ENCODE measurements at regions not wholly inside any gene's neighbourhood (a gene's known extent, or its start where the extent isn't known, plus 50 kb on each side); places are given as distances from the start of the nearest gene placed in this dataset.
"Not testable (repeated sequence)": the region's sequence is repeated elsewhere in the genome, so short reads cannot be mapped to it uniquely, and the experiment has no call there.

DNA sequence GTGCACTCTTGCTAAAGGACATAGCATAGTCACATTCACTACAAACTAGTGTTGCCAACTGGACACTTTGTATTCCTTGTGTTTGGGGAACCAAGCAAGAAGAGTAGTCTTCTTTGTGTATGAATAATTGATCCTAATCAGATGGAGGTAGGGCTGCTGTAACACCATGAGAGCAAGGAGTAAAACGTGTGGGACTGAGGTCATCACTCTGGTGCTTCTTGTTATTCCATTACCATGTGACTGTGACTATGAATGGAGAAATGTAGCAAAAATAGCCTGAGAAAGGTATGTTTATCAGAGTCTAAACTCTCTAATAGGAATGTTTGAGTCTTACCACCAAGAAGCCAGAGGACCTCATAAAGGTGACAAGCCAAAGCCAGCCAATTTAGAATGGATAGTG lies 966.9 kb downstream of the TAF11L14 start:
- no peak for DNase-seq

DNA sequence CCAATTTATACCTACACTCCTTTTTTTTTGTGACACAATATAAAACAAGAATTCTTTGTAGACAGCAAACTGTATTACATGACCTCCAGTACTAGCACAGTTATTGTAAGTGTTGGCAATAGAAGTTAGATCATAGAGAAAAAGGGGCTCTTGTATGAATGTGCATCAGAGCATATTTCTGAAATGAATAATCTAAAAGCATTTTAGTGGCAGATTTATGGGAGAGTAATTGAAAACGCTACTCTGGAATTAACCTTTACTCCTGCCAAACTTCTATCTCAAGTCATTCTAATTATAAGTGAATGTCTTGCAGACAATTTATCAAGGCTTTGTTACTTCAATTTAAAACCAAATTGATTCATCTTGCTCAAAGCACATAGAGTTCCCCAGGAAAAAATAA lies 968.1 kb downstream of the TAF11L14 start:
- no peak for DNase-seq

DNA sequence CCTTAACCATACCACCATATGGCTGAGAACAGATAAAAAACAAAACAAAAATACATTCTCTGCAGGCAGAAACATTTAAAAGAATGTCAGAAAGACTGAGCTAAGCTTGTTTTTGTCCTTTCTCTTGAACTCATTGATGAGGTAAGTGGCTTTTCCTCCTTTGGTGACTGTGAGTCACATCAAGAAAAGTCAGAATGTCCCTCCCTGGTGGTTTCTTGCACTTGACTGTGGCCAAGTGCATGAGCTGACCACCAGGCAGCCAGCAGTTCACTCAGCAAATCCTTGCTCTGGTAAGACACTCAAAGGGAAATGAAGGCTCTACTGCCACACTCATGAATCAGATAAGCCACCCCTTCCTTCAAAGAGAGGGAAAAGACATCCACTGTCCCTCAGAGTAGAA lies 970.9 kb downstream of the TAF11L14 start:
- no peak for DNase-seq

DNA sequence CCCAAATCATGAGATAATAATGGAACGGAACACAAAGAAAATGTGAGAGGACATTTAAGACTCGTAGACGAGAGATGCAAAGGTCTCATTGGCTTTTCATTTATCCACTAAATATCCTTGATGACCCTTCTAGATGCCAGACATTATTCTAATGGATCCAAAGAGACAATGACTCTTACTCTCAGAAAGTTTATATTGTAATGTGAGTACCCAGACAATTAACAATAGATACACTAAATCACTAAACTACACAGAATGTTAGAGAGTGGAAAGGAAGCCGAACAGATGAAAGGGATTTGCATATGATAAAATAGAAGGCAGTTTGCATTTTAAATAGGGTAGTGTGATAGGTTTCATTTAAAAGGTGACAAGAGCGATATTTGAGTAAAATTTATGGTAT lies 973.3 kb downstream of the TAF11L14 start:
- DNase-seq, result no peak

DNA sequence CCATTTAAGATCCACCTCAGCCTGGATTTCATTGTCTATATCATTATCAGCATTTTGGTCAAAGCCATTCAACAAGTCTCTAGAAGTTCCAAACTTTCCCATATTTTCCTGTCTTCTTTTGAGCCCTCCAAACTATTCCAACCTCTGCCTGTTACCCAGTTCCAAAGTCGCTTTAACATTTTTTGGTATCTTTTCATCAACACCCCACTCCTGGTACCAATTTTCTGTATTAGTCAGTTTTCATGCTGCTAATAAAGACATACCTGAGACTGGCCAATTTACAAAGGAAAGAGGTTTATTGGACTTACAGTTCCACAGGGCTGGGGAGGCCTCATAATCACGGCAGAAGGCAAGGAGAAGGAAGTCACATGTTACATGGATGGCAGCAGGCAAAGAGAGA lies 982.9 kb downstream of the TAF11L14 start:
- DNase-seq, result not testable (repeated sequence)

DNA sequence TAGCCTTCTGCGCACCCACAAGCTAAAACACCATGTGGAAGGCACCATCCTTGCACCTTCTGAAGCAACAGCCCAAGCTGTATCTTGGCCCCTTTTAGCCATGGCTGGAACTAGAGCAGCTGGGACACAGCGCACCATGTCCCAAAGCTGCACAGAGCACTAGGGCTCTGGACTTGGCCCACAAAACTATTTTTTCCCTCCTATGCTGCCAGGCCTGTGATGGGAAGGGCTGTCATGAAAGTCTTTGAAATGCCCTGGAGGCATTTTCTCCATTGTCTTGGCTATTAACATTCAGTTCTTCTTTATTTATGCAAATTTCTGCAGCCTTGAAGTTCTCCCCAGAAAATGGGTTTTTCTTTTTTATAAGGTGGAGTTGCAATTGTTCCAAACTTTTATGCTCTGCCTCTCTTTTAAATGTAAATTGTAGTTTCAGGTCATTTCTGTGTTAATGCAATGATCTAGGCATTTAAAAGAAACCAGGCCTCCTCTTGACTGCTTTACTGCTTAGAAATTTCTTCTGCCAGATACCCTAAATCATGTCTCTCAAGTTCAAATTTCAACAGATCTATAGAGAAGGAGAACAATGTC lies 996.3 kb downstream of the TAF11L14 start:
- no peak for DNase-seq

DNA sequence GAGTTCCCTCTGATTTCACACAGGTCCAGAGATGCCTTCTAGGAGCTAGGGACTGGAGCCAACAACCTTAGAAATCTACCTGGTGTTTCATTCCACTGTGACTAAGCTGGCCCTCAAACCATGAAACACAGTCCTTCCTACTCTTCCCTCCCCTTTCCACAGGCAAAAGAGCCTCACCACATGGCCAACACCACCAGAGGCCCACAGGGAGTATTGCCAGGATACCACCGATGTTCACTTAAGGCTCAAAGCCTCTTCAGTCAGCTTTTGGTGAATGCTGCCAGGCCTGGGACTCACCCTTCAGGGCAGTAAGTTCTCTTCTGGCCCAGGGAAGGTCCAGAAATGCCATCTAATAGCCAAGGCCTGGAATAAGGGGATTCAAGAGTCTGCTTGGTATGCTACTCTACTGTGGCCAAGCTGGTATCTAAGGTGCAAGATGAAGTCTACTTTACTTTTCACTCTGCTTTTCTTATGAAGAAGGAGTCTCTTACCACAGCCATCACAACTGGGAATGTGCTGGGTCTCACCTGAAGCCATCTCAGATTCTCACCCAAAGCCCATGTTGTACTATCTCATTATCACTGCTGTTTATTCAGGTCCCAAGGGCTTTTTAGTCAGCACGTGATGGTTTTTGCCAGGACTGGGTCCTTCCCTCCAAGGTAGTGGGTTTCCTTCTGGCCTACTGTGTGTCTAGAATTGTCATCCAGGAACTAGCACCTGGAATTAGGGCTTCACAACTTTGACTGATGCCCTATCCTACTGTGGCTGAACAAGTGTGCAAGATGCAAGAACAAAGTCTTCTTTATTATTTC lies 1018.4 kb downstream of the TAF11L14 start:
- no peak for DNase-seq

DNA sequence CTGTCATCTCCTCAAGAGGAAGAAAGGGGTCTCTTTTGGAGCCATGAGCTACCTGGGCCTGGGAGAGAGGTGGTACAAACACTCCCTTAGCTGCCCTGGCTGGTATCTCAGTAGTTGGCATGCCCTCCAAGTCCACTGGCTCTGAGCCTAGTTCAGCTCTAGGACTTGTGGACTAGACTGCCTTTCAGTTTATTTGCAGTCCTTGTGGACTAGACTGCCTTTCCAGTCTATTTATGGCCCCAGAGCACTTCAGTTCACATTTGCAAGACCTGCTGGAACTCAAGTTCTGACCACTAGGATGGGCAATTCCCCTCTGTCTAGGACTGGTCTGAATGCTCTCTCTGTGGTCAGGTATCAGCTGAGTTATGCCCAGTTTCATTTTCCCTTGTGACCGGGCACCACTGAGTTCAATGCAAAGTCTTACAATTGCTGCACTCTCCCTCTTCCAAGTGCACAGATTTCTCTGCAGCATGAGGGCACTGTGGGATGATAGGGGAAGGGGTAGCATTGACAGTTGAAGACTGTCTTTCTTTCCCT lies 1019.0 kb downstream of the TAF11L14 start:
- DNase-seq, result no peak

DNA sequence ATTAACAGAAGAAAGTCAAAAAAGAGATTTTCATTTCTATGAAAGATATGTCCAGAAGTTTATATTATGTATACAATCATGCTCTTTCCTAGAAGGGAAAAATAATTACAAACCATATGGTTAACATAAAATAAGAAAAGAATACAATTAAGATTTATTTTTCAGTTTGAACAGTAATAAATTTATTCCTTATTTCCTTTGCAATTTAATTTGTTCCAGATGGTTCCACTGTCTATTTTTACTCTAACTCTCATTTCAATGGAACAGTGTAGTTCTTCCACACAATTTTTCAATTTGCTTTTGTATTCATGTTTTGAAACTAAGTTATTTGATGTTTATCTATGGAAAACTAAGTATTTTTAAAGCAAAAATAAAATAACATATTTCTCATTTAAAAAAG lies 1026.3 kb downstream of the TAF11L14 start:
- no peak for DNase-seq

DNA sequence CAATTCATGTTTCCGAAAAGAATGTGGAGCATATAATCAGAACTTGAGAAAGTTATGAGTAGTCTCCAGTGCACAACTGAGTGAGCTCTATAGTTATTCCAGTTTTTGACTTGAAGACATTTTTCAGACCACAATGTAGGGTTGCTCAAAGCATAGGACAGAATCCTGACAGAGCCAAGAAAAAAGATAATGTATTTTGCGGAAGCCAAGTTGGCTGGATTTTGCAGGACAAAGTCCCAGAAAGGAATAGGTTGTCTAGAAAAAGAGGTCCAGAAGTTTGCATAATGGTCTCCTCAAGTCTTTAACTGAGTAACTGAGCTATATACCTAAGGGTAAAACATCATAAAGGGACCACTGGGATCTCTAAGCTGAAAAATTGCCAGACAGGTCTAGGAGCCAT lies 1028.0 kb downstream of the TAF11L14 start:
- DNase-seq, result no peak

DNA sequence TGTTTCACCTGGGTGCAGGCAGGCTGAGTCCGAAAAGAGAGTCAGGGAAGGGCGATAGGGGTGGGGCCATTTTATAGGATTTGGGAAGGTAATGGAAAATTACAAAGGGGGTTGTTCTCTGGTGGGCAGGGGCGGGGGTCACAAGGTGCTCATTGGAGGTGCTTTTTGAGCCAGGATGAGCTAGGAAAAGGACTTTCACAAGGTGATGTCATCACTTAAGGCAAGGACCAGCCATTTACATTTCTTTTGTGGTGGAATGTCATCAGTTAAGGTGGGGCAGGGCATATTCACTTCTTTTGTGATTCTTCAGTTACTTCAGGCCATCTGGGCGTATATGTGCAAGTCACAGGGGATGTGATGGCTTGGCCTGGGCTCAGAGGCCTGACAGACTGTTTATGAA lies 1040.0 kb downstream of the TAF11L14 start:
- not testable (repeated sequence) for DNase-seq

DNA sequence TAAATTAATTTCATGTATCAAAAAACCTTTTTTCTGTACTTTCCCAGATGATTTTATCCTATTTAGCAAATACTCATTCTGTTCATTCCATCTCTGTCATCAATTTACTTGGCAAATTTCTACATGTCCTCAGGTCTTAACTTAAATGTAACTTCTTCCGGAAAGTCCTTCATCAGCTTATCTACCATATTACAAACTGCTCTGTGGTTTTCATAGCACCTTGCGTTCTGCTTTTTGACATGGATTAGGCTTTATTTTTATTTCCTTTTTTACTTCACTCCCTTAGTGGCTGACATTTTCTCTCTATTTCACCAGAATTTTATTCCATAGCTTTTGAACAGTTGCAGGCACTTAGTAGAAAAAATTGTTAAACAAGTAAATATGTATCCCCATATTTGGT lies 1040.8 kb downstream of the TAF11L14 start:
- DNase-seq, result no peak

DNA sequence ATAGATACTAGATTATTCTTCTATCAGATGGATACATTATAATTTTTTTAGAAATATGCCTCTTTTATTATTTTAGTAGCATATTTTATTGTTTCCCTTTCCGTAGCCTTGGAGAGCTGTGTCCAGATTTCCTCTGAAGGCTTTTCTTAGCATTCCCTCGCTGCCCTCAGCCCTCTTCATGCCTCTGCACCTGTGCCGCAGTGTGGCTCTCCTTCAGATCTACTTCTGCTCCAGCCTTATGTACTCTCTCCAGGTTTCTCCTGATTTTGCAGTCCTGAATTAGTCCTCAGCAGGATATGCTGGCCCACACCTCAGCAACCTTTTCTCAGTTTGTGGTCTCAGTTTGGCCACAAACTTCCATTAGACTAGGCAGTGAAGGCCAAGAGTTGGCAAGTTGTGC lies 1052.0 kb downstream of the TAF11L14 start:
- DNase-seq, result no peak

DNA sequence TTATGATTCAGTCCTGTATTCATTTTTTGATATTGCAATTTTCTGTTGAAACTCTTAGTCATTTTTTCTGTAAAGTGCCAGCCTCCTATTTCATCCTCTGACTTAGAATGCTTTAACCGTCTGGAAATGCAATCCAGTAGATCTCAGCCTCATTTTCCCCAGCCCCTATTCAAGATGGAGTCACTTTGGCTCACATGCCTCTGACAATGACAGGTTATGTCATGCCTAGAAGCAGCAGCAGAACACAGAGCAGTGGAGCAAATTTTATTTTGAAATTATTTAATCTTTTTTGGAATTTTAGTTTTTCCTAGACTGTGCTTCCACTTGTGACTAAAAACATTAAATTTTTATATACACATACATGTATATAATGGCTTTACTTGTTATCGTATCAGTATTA lies 1053.2 kb downstream of the TAF11L14 start:
- DNase-seq, result no peak

DNA sequence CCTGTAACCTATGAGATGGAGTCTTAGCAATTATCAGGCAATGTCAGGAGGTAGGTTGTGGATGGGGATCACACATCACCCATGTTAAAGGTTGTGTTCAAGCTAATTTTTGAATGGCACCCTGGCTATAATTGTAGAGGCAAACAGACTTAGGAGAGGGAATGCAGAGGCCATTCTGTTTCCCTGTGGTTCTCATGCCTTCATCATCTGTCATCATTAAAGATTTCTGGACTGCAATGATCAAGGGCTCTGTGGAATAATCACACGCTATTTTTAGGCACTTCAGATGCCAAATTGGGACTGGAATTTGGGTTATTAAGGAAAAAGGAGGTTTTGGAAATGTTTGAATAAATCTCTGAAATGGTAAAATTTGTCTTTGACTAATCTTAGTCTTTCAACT lies 1065.4 kb downstream of the TAF11L14 start:
- no peak for DNase-seq

DNA sequence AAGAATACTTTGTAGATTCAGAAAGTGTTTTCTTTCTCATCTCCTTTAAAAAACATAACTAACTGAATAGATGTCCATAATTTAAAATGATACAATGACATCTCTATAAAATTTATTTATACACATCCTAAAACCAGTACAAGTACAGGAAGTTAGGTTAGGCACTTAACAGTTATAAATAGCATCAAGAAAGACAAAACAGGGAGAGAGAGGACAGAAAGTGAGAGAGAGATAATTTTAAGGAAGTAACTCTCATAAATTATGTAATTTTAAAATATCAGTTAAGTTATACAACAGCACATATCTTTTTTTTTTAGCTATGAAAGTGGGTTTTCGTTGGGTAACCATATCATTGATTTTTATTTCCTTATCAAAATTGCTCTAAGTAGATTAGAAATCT lies 1068.6 kb downstream of the TAF11L14 start:
- peak in 1 of 4 experiments; percentile 14 for DNase-seq

DNA sequence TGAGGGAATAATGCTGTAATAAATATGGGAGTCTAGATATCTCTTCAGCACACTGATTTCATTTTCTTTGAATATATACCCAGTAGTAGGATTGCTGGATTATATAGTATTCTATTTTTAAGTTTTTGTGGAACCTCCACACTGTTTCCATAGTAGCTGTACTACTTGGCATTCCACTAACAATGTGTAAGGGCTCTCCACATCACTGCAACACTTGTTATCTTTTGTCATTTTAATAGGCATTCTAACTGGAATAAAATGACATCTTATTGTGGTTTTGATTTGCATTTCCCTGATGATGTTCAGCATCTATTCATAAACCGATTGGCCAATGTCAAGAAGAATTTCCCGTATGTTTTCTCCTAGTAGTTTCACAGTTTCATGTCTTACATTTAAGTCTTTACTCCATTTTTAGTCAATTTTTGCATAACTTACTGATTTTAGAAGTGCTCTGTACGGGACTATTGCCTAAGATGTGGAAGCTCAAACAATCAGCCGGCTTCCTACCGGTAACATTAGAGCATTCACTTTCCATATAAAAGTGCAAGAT lies 1078.8 kb downstream of the TAF11L14 start:
- no peak for DNase-seq

DNA sequence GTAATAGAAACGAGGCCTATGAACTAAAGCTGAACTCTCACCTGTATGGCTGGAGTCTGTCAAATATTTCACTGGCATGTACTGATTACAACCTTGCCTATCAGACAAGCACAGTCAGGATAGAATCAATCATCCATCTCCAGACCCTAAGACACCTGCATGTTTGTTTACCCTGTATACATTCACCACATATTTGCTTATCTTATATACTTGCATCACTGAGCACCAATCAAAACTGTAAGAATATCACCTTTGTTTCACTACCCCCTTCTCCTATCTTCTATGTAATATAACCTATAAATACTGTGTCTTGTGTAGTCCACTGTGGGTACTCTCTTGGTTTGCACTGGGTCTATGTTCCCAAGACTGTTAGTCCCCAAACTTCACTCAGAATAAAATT lies 1085.7 kb downstream of the TAF11L14 start:
- no peak for DNase-seq

DNA sequence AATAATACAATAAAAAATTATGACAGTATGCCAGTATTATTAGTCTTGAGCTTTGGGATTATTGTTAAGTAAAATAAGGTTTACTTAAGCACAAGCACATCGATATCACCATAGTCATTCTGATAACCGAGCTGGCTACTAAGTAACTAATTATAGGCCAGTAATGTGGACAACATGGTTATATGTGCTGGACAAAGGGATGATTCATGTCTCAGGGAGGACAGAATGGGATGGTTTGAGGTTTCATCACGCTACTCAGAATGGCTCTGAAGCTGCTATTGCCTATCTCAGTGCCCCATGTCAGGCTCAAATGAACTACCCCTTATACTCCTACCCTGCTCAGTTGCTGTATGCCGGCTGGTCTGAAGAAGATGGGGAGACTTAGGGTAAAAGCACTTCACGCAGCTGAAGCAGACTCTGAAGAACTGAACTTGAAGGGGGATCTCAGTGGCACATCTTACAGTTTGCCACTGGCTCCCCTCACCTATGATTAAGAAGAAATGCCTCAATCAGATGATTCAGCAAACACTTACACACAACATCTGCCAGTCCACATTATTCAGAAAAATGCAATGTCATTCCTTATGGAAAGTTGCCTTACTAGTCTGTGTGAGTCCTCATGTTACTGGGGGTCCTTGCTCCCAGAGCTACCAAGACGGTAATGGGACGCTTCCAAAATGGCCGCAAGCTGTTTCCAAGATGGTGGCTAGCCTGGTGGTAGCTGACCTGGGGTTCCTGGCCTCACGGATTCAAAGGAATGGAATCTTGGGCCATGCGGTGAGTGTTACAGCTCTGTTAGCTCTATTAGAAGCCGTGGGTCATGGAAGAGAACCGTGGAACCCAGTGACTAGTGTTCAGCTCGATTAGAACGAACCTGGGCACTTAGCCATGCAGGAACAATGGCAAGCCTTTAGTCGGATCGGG lies 1098.6 kb downstream of the TAF11L14 start:
- DNase-seq, result no peak

DNA sequence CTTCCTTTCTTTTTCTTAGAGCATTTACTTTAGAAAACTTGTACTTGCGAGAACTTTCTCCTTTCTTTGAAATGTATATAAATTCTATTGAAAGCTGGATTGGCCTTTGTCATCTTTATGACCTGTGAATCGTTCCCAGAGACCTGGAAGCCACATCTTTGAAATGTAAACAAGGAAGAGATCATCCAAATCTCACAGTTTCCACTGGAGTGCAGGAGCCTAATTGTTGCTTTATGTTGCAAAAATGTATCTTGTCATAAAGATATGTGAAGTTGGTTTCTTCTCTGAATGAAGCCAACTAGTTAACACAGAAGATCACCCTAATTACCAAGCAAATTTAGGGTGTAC lies 1101.8 kb downstream of the TAF11L14 start:
- DNase-seq, result no peak

DNA sequence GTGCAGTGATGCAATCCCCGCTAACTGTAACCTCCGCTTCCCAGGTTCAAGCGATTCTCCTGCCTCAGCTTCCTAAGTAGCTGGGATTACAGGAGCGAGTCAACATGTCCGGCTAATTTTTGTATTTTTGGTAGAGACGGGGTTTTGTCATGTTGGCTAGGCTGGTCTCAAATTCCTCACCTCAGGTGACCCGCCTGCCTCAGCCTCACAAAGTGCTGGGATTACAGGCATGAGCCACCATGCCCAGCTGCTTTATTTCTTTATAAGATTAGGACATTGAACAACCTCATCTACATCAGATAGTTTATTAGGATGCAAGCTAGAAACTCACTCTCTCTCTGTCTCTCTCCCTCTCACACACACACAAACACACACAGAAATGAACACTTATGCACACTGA lies 1102.5 kb downstream of the TAF11L14 start:
- DNase-seq, result not testable (repeated sequence)

DNA sequence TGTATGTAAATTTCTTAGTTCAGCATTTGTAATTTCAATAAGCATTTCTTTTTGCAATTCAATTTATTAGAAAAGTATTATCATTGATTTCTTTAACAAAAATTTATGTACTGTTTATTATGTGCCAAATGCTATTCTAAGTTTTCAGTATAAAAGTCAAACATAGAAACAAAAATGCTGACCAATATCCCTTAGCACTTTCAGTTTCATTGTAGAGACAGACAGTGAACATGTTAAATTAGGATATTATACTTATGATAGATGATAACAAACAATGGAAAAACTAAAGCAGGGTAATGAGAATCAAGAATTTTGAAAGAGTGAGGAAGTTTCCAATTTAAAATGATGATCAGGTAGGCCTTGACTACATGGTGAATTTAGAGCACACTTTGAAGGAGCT lies 1106.0 kb downstream of the TAF11L14 start:
- no peak for DNase-seq

DNA sequence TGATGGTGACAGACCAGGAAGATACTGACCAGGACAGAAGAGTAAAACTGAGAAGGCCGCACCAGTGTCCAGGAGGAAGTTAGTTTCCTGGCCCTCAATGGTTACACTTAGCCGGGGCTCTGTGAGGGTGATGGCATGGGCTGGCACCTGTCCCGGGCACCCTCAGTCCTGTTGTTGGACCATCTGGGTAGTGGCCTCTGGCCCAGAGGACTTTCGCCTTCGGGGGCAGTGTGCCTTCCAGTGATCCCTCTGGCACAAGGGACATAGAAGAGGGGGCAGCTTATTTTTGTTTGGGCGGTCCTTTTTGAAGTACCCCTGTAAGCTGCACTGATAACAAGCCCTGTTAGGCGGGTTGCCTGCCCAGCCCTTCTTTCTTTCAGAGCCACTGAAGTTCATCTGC lies 1108.6 kb downstream of the TAF11L14 start:
- peak in 1 of 4 experiments; percentile 4 for DNase-seq
